Fibroblast of lung (primary cell): ENCODE measurements at regions not wholly inside any gene's neighbourhood (a gene's known extent, or its start where the extent isn't known, plus 50 kb on each side); places are given as distances from the start of the nearest gene placed in this dataset.

Source experiments
- EZH2 ChIP-seq: IDR thresholded peaks from 2 replicates; pipeline ENCODE4 v1.5.1; 2012; ENCODE audit warnings: low read length, control low read depth, mild to moderate bottlenecking; ENCODE audit errors: missing control alignments
- TF ChIP-seq, protein P1 (sequence below), 2 donors: IDR thresholded peaks in 1 of 2; conservative IDR thresholded peaks in 1 of 2; 1 replicate in 1 of 2; 2 replicates in 1 of 2; pipeline ENCODE4 v1.5.1; 2011 to 2012; ENCODE audit warnings: low read length in 2 of 2, control low read depth in 1 of 2, inconsistent platforms in 1 of 2, low read depth in 1 of 2, mild to moderate bottlenecking in 1 of 2

DNA sequence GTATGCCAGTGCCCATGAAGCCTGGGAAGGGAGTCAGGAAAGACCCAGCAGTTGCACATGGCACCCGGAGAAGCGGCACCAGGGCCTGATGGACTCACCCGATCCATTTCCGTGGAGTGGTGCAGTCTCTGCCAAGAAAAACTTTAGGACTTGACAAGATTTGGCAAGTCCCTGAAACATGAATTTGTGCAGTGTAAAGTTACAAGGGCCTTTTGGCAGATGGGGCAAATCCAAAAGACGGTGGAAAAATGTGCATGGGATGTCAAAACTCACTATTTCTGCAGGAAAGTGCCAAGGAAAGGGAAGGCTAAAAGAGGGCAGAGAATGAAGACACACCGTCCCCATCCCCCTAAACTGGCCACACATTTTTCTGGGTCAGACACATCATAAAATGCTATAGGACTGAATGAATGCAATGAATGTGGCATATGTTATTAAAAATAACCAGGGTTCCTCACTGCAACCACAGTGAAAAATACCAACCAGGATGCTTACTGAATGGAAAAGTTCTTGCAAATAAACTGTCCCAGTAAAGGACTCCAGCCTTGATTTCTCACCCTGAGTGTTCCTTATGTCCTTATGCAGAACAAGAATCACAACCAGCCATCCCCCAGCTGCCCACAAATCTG lies 173.5 kb upstream of the SIX2 start:
- TF ChIP-seq, protein P1, sequence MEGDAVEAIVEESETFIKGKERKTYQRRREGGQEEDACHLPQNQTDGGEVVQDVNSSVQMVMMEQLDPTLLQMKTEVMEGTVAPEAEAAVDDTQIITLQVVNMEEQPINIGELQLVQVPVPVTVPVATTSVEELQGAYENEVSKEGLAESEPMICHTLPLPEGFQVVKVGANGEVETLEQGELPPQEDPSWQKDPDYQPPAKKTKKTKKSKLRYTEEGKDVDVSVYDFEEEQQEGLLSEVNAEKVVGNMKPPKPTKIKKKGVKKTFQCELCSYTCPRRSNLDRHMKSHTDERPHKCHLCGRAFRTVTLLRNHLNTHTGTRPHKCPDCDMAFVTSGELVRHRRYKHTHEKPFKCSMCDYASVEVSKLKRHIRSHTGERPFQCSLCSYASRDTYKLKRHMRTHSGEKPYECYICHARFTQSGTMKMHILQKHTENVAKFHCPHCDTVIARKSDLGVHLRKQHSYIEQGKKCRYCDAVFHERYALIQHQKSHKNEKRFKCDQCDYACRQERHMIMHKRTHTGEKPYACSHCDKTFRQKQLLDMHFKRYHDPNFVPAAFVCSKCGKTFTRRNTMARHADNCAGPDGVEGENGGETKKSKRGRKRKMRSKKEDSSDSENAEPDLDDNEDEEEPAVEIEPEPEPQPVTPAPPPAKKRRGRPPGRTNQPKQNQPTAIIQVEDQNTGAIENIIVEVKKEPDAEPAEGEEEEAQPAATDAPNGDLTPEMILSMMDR (conservative IDR thresholded peaks at IDR 0.05 in 1 of 2, IDR thresholded peaks at IDR 0.05 in 1 of 2; ENCODE audit: low read depth in 1 of 2, low read length in 2 of 2), result no peak
- TF ChIP-seq EZH2, result no peak
